CD14-positive monocyte (primary cell): ENCODE measurements at regions not wholly inside any gene's neighbourhood (a gene's known extent, or its start where the extent isn't known, plus 50 kb on each side); places are given as distances from the start of the nearest gene placed in this dataset.

ENCODE experiments used
- DNase-seq, 3 donors: peaks; one replicate each; pipeline ENCODE4 v3.0.0-alpha.2; 2011 to 2022
- H2AFZ ChIP-seq: 2 replicates; pipeline ENCODE4 v1.6.0; 2012; ENCODE audit warnings: mild to moderate bottlenecking, low read depth, low read length, inconsistent platforms; ENCODE audit not compliant: insufficient read depth, poor library complexity, severe bottlenecking
- H3K27ac ChIP-seq, 2 donors: 1 replicate in 1 of 2; 2 replicates in 1 of 2; pipeline ENCODE4 v1.5.1; 2012 to 2013; ENCODE audit warnings: low read length in 2 of 2, control low read depth in 1 of 2, inconsistent platforms in 1 of 2, low read depth in 1 of 2, mild to moderate bottlenecking in 1 of 2
- H3K27me3 ChIP-seq, 2 donors: one replicate each; pipeline versions ENCODE4 v1.6.0 to v1.6.1; 2011 to 2013; ENCODE audit warnings: low read length in 2 of 2; ENCODE audit not compliant: control insufficient read depth in 2 of 2, insufficient read depth in 2 of 2
- H3K36me3 ChIP-seq, 2 donors: replicated peaks in 1 of 2; 1 replicate in 1 of 2; 2 replicates in 1 of 2; pipeline versions ENCODE4 v1.5.1 to v1.6.1; 2012 to 2013; ENCODE audit warnings: low read length in 2 of 2, control low read depth in 1 of 2, inconsistent platforms in 1 of 2, mild to moderate bottlenecking in 1 of 2; ENCODE audit not compliant: insufficient read depth in 2 of 2, control insufficient read depth in 1 of 2
- H3K4me1 ChIP-seq, 2 donors: 1 replicate in 1 of 2; 2 replicates in 1 of 2; pipeline versions ENCODE4 v1.5.1 to v1.6.1; 2012 to 2013; ENCODE audit warnings: low read length in 2 of 2, control low read depth in 1 of 2, inconsistent platforms in 1 of 2, mild to moderate bottlenecking in 1 of 2, moderate library complexity in 1 of 2; ENCODE audit not compliant: insufficient read depth in 2 of 2, control insufficient read depth in 1 of 2
- H3K4me2 ChIP-seq: replicated peaks from 2 replicates; pipeline ENCODE3; 2012; ENCODE audit warnings: low read length, moderate library complexity, mild to moderate bottlenecking; ENCODE audit not compliant: poor library complexity, severe bottlenecking; ENCODE audit errors: extremely low read depth
- H3K4me3 ChIP-seq, 3 experiments: fragments of 200-600 bp in 1 of 3; sonication (generic) in 1 of 3; replicated peaks in 1 of 3; 1 replicate in 2 of 3; 2 replicates in 1 of 3; pipeline ENCODE4 v1.5.1; 2011 to 2013; ENCODE audit warnings: low read length in 3 of 3, mild to moderate bottlenecking in 3 of 3, control low read depth in 2 of 3, low read depth in 2 of 3, inconsistent platforms in 1 of 3, moderate library complexity in 1 of 3
- H3K79me2 ChIP-seq: 2 replicates; pipeline ENCODE4 v1.6.0; 2012; ENCODE audit warnings: mild to moderate bottlenecking, control low read depth, inconsistent platforms, low read length, moderate library complexity; ENCODE audit not compliant: insufficient read depth
- H3K9ac ChIP-seq: 2 replicates; pipeline ENCODE4 v1.6.0; 2017; ENCODE audit warnings: low read length, mild to moderate bottlenecking; ENCODE audit not compliant: insufficient read depth, poor library complexity, severe bottlenecking
- H3K9me3 ChIP-seq, 2 donors: replicated peaks in 1 of 2; 1 replicate in 1 of 2; 2 replicates in 1 of 2; pipeline versions ENCODE4 v1.5.1 to v1.6.1; 2012 to 2013; ENCODE audit warnings: low read length in 2 of 2, control low read depth in 1 of 2; ENCODE audit not compliant: control insufficient read depth in 1 of 2, insufficient read depth in 1 of 2
- H4K20me1 ChIP-seq: 2 replicates; pipeline ENCODE4 v1.6.0; 2012; ENCODE audit warnings: mild to moderate bottlenecking, low read length, control low read depth, moderate library complexity; ENCODE audit not compliant: insufficient read depth
- H3K27ac Mint-ChIP-seq, 7 donors: one replicate each; pipeline ENCODE4 v1.8.0; 2020; ENCODE audit warnings: mild to moderate bottlenecking in 7 of 7, mixed read lengths in 7 of 7, moderate library complexity in 6 of 7, inconsistent platforms in 2 of 7
- H3K27me3 Mint-ChIP-seq, 3 donors: one replicate each; pipeline ENCODE4 v1.8.0; 2021 to 2022; ENCODE audit warnings: low read depth in 3 of 3, mild to moderate bottlenecking in 3 of 3, mixed read lengths in 3 of 3, moderate library complexity in 3 of 3, inconsistent platforms in 1 of 3
- H3K36me3 Mint-ChIP-seq, 2 donors: one replicate each; pipeline ENCODE4 v1.8.0; 2020; ENCODE audit warnings: mixed read lengths in 2 of 2, inconsistent platforms in 1 of 2, mild to moderate bottlenecking in 1 of 2
- H3K4me1 Mint-ChIP-seq: one replicate; pipeline ENCODE4 v1.8.0; 2020; ENCODE audit warnings: mild to moderate bottlenecking, mixed read lengths
- H3K4me3 Mint-ChIP-seq, 2 donors: one replicate each; pipeline ENCODE4 v1.8.0; 2020; ENCODE audit warnings: mild to moderate bottlenecking in 2 of 2, mixed read lengths in 2 of 2, moderate library complexity in 1 of 2
- H3K9me3 Mint-ChIP-seq, 7 donors: one replicate each; pipeline ENCODE4 v1.8.0; 2020 to 2022; ENCODE audit warnings: mixed read lengths in 7 of 7, mild to moderate bottlenecking in 6 of 7, moderate library complexity in 6 of 7, inconsistent platforms in 2 of 7
- CTCF ChIP-seq: fragments of 200-600 bp; IDR thresholded peaks from one replicate; pipeline ENCODE4 v1.8.0; 2022; ENCODE audit warnings: antibody characterized with exemption, mild to moderate bottlenecking
- WGBS: methylation state at CpG from one replicate; pipeline ENCODE4 v1.1.5; 2013; ENCODE audit warnings: missing lambda C conversion rate; ENCODE audit not compliant: insufficient coverage; 5-methylcytosine and 5-hydroxymethylcytosine counted together
- intact Hi-C, 2 donors: fragments of 100-400 bp; cut with micrococcal nuclease; formaldehyde crosslinking; loops; one replicate each; pipeline versions ENCODE4 v1.15.0 to v1.15.1; 2023

- no peak overlapping the region for H3K27ac Mint-ChIP-seq
- H3K27me3 ChIP-seq = no peaks in the 10 kb centered on the region
- no peaks in the 10 kb centered on the region for H3K4me1 ChIP-seq
- peaks cover 0 to 4% of the 10 kb centered on the region in 2 donors for H3K9me3 ChIP-seq
- H3K9ac ChIP-seq = no peak overlapping the region
- no peak overlapping the region for H2AFZ ChIP-seq
- H3K27me3 Mint-ChIP-seq = no peaks in the 10 kb centered on the region
- H3K9me3 Mint-ChIP-seq = peaks cover 0 to 11% (median 6%) of the 10 kb centered on the region in 7 donors
- WGBS = 75% methylated on average over 1 of the region's 1 CpG
- H4K20me1 ChIP-seq = no peaks in the 10 kb centered on the region
- no peak overlapping the region for H3K4me2 ChIP-seq
- H3K4me1 Mint-ChIP-seq = no peaks in the 10 kb centered on the region
- no peak overlapping the region for H3K4me3 ChIP-seq
- no peak for TF ChIP-seq CTCF
- H3K36me3 Mint-ChIP-seq = no peaks in the 10 kb centered on the region
- no peaks in the 10 kb centered on the region for H3K79me2 ChIP-seq
- no peak overlapping the region for H3K4me3 Mint-ChIP-seq
- no peak for DNase-seq
- no peaks in the 10 kb centered on the region for H3K36me3 ChIP-seq
- intact Hi-C loops = no loop called here
- H3K27ac ChIP-seq = no peak overlapping the region
Observed at GRCh38 chr12:85679296-85679695, 156.9 kb downstream of the RASSF9 start.

- no peaks in the 10 kb centered on the region for H3K4me1 Mint-ChIP-seq
- no peak for TF ChIP-seq CTCF
- intact Hi-C loops = no loop called here
- no peak overlapping the region for H2AFZ ChIP-seq
- H3K9me3 ChIP-seq = peaks cover 0 to 4% of the 10 kb centered on the region in 2 donors
- no peak overlapping the region for H3K4me3 Mint-ChIP-seq
- H3K9ac ChIP-seq = no peak overlapping the region
- no peaks in the 10 kb centered on the region for H3K27me3 ChIP-seq
- H3K36me3 ChIP-seq = no peaks in the 10 kb centered on the region
- H4K20me1 ChIP-seq = no peaks in the 10 kb centered on the region
- no peaks in the 10 kb centered on the region for H3K4me1 ChIP-seq
- peaks cover 0 to 7% (median 4%) of the 10 kb centered on the region in 7 donors for H3K9me3 Mint-ChIP-seq
- no CpG with 5 or more reads among the region's 1 CpG for WGBS
- DNase-seq = no peak
- no peak overlapping the region for H3K27ac ChIP-seq
- H3K36me3 Mint-ChIP-seq = no peaks in the 10 kb centered on the region
- H3K27ac Mint-ChIP-seq = no peak overlapping the region
- no peak overlapping the region for H3K4me2 ChIP-seq
- no peaks in the 10 kb centered on the region for H3K27me3 Mint-ChIP-seq
- H3K79me2 ChIP-seq = no peaks in the 10 kb centered on the region
- no peak overlapping the region for H3K4me3 ChIP-seq
Observed at GRCh38 chr12:85680881-85681280, 155.3 kb downstream of the RASSF9 start.
